Panc1 (cell line): ENCODE measurements at regions not wholly inside any gene's neighbourhood (a gene's known extent, or its start where the extent isn't known, plus 50 kb on each side); places are given as distances from the start of the nearest gene placed in this dataset.
"Not testable (repeated sequence)": the region's sequence is repeated elsewhere in the genome, so short reads cannot be mapped to it uniquely, and the experiment has no call there.

Experiments used
- ATAC-seq: fragments of 200-7000 bp; cut with Tn5 transposase; 2 replicates; pipeline ENCODE4 v1.9.1; 2020; ENCODE audit warnings: mild to moderate bottlenecking, moderate library complexity
- BruUV-seq: library from RNA; stranded (reverse); fragments of 400-500 nt; replicated peaks from 2 replicates; lab custom pipeline; 2021; lab: Mats Ljungman, UMichigan
- CTCF ChIA-PET: fragments of 300-600 bp; sonication (Branson Sonifier 250); formaldehyde crosslinking; loops from one replicate; lab custom pipeline; 2022; ENCODE audit warnings: antibody characterized with exemption; lab: Charles Lee
- POLR2A ChIA-PET: fragments of 300-600 bp; sonication (Branson Sonifier 250); formaldehyde crosslinking; loops from one replicate; lab custom pipeline; 2022; ENCODE audit warnings: antibody characterized with exemption; lab: Charles Lee
- DNase-seq: peaks from one replicate; pipeline ENCODE4 v3.0.0-alpha.2; 2010; ENCODE audit warnings: low read depth, low spot score
- H3K27ac ChIP-seq: 2 replicates; pipeline ENCODE4 v1.5.1; 2011; ENCODE audit warnings: mild to moderate bottlenecking, low read length, inconsistent platforms
- H3K27me3 ChIP-seq: fragments of 200-500 bp; sonication (Bioruptor generic); 2 replicates; pipeline ENCODE4 v1.6.0; 2014; ENCODE audit warnings: low read length, inconsistent platforms; ENCODE audit not compliant: control insufficient read depth, insufficient read depth
- H3K36me3 ChIP-seq: fragments of 200-500 bp; sonication (Bioruptor generic); 2 replicates; pipeline ENCODE4 v1.5.1; 2014; ENCODE audit warnings: inconsistent platforms, mild to moderate bottlenecking, low read length, moderate library complexity; ENCODE audit not compliant: control insufficient read depth, insufficient read depth
- H3K4me1 ChIP-seq: 2 replicates; pipeline ENCODE4 v1.5.1; 2011; ENCODE audit warnings: inconsistent platforms, mild to moderate bottlenecking, low read length, moderate library complexity; ENCODE audit not compliant: control insufficient read depth, insufficient read depth
- H3K4me3 ChIP-seq, 2 experiments: 2 replicates each; pipeline ENCODE4 v1.5.1; 2011 to 2012; ENCODE audit warnings: low read depth in 2 of 2, low read length in 2 of 2, mild to moderate bottlenecking in 2 of 2, inconsistent platforms in 1 of 2, moderate library complexity in 1 of 2
- H3K9me3 ChIP-seq: fragments of 200-500 bp; sonication (Bioruptor generic); 2 replicates; pipeline ENCODE4 v1.5.1; 2014; ENCODE audit warnings: low read depth, mild to moderate bottlenecking, inconsistent platforms, low read length, moderate library complexity; ENCODE audit not compliant: control insufficient read depth, insufficient read depth
- POLR2AphosphoS5 ChIP-seq: IDR thresholded peaks from 2 replicates; pipeline ENCODE4 v1.6.1; 2012; ENCODE audit warnings: mild to moderate bottlenecking, low read depth, low read length, moderate library complexity
- SIN3A ChIP-seq: IDR thresholded peaks from 2 replicates; pipeline ENCODE4 v1.6.1; 2012; ENCODE audit warnings: low read depth, mild to moderate bottlenecking, low read length, moderate library complexity, borderline replicate concordance; ENCODE audit not compliant: insufficient read depth
- TCF7L2 ChIP-seq: IDR thresholded peaks from 2 replicates; pipeline ENCODE4 v1.6.1; 2011; ENCODE audit warnings: mild to moderate bottlenecking, low read depth, low read length, inconsistent platforms
- in situ Hi-C: cut with HindIII; loops from 2 replicates; pipeline ENCODE4 v1.10.0; 2016; ENCODE audit warnings: low sequenced_read_pairs, low pct_unique_long_range_greater_than_20kb
- intact Hi-C: fragments of 100-400 bp; cut with micrococcal nuclease; formaldehyde crosslinking; loops from one replicate; pipeline ENCODE4 v1.10.0; 2022; ENCODE audit not compliant: unreplicated experiment
- TF ChIP-seq, protein P1 (sequence below): fragments of 450-650 bp; IDR thresholded peaks from 2 replicates; pipeline ENCODE4 v1.5.1; 2017; ENCODE audit warnings: mild to moderate bottlenecking
- TF ChIP-seq, protein P2 (sequence below), 2 experiments: IDR thresholded peaks; 2 replicates each; pipeline ENCODE4 v1.6.1; 2011 to 2012; ENCODE audit warnings: low read depth in 2 of 2, control low read depth in 1 of 2, low read length in 1 of 2, mild to moderate bottlenecking in 1 of 2, moderate library complexity in 1 of 2; ENCODE audit not compliant: insufficient read depth in 1 of 2

DNA sequence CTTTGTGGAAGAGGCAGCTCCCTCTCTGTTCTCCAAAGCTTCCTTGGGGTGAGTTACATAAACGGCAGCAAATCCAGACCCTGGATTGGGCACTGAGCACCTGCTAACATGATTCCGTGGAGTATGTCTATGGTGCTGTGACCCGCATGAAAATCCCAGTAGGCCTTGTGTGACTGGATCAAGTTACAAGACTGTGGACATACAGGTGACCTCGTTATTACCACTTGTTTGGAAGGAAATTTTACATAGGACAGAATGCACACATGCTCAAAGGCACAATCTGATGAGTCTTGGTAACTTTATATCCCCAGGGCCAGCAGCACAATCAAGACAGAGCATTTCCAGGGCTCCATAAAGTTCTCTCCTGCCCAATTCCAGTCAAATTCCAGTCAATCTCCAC lies 120.2 kb upstream of the OTOS start:
- H3K4me3 ChIP-seq: no peak overlapping the region
- no peaks in the 10 kb centered on the region for H3K27me3 ChIP-seq
- H3K27ac ChIP-seq: no peak overlapping the region
- no peak for DNase-seq
- in situ Hi-C loops (no loop called here), intact Hi-C loops (no loop called here)
- no peak for ATAC-seq
- CTCF ChIA-PET: no interaction called here
- no TSS peak for BruUV-seq
- POLR2A ChIA-PET: no interaction called here
- no peaks in the 10 kb centered on the region for H3K4me1 ChIP-seq
- H3K9me3 ChIP-seq: peaks cover 3% of the 10 kb centered on the region; the same call in 1 of the 2 replicates
- no peaks in the 10 kb centered on the region for H3K36me3 ChIP-seq
- TF ChIP-seq TCF7L2 (no peak), POLR2AphosphoS5 (no peak), SIN3A (no peak)
- TF ChIP-seq, protein P1, sequence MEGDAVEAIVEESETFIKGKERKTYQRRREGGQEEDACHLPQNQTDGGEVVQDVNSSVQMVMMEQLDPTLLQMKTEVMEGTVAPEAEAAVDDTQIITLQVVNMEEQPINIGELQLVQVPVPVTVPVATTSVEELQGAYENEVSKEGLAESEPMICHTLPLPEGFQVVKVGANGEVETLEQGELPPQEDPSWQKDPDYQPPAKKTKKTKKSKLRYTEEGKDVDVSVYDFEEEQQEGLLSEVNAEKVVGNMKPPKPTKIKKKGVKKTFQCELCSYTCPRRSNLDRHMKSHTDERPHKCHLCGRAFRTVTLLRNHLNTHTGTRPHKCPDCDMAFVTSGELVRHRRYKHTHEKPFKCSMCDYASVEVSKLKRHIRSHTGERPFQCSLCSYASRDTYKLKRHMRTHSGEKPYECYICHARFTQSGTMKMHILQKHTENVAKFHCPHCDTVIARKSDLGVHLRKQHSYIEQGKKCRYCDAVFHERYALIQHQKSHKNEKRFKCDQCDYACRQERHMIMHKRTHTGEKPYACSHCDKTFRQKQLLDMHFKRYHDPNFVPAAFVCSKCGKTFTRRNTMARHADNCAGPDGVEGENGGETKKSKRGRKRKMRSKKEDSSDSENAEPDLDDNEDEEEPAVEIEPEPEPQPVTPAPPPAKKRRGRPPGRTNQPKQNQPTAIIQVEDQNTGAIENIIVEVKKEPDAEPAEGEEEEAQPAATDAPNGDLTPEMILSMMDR: no peak
- TF ChIP-seq, protein P2, sequence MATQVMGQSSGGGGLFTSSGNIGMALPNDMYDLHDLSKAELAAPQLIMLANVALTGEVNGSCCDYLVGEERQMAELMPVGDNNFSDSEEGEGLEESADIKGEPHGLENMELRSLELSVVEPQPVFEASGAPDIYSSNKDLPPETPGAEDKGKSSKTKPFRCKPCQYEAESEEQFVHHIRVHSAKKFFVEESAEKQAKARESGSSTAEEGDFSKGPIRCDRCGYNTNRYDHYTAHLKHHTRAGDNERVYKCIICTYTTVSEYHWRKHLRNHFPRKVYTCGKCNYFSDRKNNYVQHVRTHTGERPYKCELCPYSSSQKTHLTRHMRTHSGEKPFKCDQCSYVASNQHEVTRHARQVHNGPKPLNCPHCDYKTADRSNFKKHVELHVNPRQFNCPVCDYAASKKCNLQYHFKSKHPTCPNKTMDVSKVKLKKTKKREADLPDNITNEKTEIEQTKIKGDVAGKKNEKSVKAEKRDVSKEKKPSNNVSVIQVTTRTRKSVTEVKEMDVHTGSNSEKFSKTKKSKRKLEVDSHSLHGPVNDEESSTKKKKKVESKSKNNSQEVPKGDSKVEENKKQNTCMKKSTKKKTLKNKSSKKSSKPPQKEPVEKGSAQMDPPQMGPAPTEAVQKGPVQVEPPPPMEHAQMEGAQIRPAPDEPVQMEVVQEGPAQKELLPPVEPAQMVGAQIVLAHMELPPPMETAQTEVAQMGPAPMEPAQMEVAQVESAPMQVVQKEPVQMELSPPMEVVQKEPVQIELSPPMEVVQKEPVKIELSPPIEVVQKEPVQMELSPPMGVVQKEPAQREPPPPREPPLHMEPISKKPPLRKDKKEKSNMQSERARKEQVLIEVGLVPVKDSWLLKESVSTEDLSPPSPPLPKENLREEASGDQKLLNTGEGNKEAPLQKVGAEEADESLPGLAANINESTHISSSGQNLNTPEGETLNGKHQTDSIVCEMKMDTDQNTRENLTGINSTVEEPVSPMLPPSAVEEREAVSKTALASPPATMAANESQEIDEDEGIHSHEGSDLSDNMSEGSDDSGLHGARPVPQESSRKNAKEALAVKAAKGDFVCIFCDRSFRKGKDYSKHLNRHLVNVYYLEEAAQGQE (IDR thresholded peaks at IDR 0.05; ENCODE audit: insufficient read depth in 1 of 2, low read depth in 2 of 2, low read length in 1 of 2): no peak

DNA sequence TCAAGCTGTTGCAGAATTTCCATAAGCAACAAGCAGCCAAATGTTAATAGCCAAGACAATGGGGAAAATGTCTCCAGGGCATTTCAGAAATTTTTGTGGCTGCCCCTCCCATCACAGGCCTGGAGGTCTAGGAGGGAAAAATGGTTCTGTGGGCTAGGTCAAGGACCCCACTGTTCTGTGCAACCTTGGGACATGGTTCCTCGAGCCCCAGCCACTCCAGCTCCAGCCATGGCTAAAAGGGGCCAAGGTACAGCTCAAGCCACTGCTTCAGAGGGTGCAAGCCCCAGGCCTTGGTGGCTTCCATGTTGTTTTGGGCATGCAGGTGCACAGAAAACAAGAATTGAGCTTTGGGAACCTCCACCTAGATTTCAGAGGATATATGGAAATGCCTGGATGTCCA lies 122.1 kb upstream of the OTOS start:
- H3K4me3 ChIP-seq, BruUV-seq, POLR2A ChIA-PET, H3K27ac ChIP-seq, DNase-seq, in situ Hi-C loops, ATAC-seq, H3K36me3 ChIP-seq, H3K9me3 ChIP-seq, H3K4me1 ChIP-seq, CTCF ChIA-PET, H3K27me3 ChIP-seq, intact Hi-C loops: not testable (repeated sequence)

DNA sequence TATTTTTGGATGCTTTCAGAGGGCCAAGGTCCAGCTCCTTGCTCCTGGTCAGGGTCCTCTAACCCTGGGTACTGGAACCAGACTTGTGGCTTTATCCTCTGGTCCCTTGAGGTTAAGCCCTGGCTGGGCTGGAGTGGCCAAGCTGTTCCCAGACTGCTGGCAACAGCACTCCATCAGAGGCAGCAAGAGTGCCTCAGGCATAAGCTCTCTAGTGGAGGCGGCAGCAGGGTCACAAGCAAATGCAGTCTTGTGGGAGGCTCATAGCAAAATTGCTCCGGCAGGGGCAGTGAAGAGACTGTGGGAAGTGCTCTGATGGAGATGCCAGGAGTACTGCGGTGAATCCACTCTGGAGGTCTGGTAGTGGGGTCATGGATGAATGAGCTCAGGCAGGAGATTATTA lies 128.9 kb upstream of the OTOS start:
- no peak for DNase-seq
- Histone ChIP-seq H3K27me3 (peaks cover 3% of the 10 kb centered on the region; the same call in 1 of the 2 replicates), H3K36me3 (no peaks in the 10 kb centered on the region), H3K27ac (no peak overlapping the region), H3K9me3 (peaks cover 18% of the 10 kb centered on the region), H3K4me3 (no peak overlapping the region), H3K4me1 (no peaks in the 10 kb centered on the region)
- no TSS peak for BruUV-seq
- TF ChIP-seq, protein P1: no peak
- TF ChIP-seq SIN3A (no peak), TCF7L2 (no peak), POLR2AphosphoS5 (no peak)
- TF ChIP-seq, protein P2 (IDR thresholded peaks at IDR 0.05; ENCODE audit: insufficient read depth in 1 of 2, low read depth in 2 of 2, low read length in 1 of 2): no peak
- CTCF ChIA-PET: no interaction called here
- ATAC-seq: no peak
- intact Hi-C loops: no loop called here
- POLR2A ChIA-PET: interaction anchor here (0.6 kb wide), 1 partner anchor 181 kb away, joined by 3 read pairs; no protein-coding TSS in a partner anchor
- in situ Hi-C loops: no loop called here
